Activated CD4-positive, alpha-beta T cell treated with anti-CD3 and anti-CD28 coated beads, Interleukin-10, Interleukin-2, amounts not matched to agents 100 ng/mL and 50 ng/mL, durations not matched to agents 16 hours and 8 hours (primary cell): ENCODE measurements at regions not wholly inside any gene's neighbourhood (a gene's known extent, or its start where the extent isn't known, plus 50 kb on each side); places are given as distances from the start of the nearest gene placed in this dataset.

Experiments used
- DNase-seq: peaks from one replicate; pipeline ENCODE4 v3.0.0-alpha.2; 2020

DNA sequence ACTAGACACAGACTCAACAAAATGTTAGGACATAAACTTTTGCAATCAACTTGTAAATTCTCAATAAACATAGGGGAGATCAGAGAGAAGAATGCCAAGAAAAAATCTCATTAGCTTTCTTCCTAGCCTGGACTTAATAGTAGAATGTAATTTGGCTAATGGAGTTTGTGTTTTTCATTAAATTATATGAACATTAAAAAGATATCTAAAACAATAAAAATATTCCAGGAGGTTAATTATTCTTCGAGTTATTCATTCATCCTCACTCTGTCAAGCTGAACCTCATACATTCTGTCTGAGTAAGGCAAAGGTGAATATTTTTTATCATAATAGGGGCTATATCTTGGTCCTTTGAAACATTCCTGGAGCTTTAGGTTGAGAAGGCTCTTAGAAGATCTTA, 551.9 kb upstream of the TBX3 start:
- DNase-seq: no peak

DNA sequence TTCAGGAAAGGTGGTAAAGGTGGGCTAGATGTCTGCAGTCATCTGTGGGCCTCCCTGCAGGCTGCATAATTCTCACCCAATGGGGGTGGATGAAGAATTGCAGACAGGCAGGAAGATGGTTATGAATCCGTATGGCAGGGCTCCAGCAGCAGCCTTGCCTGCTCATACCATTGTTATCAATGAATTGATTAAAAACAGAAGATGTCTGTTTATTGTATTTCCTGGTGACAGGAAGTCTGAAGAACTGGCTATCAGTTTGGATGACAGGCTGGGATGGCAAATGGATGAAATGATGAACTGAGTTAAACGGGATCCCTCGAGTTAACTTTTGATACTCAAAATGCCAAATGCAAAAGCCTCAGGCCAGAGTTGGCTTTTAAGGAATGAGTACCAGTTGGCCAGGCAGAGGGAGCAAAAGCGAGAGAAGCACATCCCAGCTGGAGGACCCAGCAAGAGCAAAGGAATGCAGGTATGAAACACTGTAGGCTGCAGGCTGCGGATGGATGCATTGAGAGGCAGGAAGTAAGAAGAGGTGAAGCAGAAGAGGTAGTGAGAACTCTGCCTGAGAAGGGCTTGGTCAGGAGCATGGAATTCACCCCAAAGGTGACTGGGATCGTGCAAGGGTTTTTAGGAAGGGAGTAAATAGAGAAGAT, 550.0 kb upstream of the TBX3 start:
- DNase-seq: no peak

DNA sequence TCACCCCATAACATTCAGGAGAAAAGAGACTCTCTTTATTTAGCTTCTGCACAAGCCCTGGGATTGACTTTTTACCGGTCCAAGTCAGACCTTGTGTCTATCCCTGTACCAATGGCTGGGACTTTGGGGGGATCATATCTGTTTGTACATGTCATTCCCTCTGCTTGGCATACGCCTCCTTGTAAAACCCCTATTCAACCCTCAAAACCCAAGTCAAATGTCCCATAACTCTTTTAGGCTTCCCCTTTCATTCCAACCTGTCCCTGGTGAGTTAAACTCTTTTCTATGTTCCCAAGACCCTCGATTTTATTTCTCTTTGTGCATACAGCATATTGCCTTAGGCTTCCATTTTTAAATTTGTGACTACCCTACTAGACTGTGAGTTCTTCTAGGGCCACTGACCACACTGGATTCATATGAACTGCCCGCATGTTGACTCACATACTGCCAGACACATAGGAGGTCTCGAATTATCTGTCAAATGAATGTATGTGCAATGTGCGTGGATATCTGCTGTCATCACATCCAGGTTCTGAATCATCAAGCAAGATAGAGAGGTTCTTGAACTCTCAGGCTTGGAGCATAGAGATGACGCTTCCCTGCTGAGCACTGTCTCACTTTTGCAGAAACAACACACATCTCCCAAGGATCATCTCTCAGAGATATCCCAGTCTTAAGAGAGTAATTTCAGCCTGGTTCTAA, 548.6 kb upstream of the TBX3 start:
- no peak for DNase-seq

DNA sequence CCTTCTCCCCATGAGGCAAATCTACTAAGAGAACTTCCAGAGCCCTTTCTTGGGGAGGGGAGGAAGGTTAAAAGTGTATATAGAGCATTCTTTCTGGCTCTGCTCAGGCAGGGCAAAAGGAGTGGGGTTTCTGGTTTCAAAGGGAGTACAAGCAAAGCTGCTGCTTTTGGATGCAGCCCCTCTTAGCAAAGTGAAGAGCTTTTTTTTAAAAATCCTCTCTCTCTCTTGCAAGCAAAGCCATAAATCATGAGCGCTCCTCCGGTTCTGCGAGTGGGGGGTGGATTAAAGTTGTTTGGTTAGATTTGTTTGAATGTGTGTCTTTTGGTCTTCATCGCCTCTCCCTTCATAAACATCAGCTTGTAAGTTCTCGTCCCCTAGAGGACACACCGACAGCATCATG, 546.6 kb upstream of the TBX3 start:
- no peak for DNase-seq

DNA sequence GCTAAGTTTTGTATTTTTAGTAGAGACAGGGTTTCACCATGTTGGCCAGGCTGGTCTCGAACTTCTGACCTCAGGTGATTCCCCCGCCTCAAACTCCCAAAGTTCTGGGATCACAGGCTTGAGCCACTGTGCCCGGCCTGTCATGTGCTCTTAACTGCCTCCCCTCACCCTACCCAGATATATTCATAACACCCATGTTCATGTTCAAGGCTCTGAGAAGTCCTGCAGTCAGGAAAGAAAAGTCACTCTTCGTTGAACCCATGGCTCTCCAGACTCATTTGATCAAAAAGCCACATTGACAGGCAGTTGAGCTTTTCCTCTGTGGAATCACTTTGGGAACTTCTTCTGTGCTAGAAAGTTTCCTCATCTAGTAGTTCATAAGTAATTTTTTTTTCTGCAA, 545.5 kb upstream of the TBX3 start:
- DNase-seq: no peak

DNA sequence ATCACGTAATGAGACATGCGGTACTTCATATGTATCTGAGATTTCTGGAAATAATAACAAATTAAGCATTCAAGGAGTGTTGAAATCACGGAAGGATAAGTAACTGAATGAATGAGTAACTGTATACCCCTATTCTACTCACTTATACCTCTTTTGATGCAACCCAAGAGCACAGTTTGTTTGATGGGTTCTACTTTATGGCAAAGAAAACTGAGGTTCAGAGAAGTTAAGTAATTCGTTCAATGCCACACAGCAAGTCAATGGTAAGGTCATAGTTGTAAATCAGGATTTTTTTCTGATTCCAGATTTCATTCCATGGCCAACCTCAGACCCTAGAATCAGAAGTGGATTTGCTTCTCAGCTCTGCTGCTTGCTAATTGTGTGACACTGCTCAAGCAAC, 544.5 kb upstream of the TBX3 start:
- no peak for DNase-seq

DNA sequence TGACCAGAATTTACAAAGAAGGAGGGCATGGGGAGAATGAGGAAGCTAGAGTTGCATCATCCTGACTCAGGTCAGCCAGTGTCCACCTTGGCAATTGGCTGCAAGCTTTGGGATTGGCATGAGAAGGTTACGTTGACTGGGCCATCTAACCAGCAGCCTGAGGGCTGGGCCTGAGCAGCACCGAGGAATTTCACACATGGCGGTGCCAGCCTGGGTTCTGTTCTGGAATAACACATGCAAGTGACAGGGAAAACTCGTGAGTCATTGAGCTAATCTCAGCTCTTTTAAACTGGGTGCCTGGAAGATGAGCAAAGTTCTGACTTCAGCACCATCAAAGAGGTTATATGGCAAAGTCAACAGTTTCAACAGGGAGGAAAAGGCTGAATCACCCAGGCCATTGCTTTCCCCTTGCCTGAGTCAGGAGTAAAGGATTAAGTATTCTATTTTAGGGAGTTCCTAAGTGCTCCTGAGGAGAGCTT, 543.2 kb upstream of the TBX3 start:
- DNase-seq: no peak

DNA sequence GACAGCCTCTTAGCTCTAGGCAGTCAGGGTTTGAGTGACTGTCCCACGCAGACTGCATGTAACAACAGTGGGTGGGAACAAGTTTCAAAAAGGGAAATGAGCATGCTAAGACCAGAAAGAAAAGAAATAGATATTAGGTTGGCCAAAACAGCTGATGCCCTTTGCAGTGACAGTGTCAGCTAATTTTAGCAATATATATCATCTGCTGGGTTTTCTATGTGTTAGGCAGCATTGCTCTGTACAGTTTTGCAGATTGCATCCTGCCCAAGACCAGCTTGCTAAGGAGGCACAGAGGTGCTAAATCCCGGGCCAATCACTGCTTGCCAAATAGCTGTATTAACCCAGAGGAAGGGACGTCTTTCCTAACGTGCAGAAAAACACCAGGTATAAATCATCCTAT, 541.9 kb upstream of the TBX3 start:
- DNase-seq: no peak

DNA sequence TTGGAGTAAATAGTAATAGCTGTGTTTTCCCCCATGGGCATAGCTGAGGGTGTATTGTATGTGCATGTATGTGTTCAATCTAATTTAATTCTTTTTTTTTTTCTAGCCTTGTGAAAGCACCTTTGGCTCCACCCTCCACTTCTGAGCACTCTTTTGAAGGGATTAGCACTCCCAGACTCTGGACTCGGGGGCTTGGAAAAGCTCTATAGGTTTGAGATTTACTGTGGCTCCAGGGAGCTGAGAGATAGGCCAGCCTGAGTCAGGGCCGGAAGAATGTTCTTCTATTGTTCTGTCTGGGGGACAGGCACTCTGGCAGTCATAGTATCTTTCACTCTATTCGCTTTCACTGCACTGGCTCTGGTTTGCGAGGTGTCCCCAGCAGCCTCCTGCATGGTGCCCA, 540.0 kb upstream of the TBX3 start:
- DNase-seq: no peak

DNA sequence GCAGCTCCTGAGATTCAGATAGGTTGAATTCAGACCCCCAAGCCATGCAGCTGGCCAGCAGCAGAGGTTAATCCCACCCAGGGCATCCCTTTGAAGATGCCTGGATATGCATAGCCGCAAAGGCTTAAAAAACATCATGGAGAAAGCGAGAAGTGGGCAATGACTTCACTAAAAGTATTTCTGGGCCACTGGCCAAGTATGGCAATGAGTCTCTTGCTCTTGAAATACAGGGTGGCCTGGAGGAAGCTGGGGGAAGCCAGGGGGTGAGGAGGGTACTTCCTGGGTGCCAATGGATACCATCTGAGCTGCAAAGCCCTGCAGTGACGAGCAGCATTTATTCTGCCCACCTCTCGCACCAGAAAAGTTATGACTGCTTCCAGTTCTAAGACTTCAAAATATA, 539.3 kb upstream of the TBX3 start:
- DNase-seq: no peak

DNA sequence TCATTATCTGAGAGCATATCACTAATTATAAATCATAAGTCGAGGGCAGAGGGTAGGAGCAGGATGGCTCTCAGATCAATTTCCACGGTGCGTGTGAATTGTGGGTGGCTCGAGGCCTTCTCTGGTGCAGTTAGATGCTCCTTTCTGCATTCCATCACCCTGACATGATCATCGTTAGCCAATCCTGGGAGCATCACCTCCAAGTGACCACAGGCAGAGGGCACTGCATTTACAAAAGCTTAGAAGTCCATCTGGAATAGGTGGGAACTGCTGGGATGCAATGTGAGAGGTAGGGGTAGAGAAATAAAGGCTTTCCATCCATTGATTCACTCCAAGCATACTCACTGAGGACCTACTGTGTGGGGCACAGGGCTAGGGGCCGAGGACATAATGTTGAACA, 538.2 kb upstream of the TBX3 start:
- no peak for DNase-seq

DNA sequence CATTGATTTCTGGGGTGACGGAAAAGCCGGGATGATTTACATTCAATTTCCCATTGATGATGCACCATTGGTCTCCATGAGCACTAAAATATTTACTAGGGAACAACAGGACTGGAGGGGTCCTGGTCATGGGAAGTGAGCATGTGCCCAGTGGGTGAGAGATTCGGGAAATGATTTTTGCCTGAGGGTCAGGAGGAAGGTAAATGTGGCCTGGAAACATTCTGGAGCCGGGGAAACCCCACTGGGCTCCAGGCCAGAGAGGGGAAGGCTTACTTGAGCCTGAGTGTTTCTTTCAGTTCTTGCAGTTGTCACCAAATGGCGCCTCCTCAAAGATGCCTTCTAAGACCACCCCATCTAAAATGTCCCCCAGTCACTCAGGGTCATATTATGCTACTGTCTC, 532.3 kb upstream of the TBX3 start:
- no peak for DNase-seq

DNA sequence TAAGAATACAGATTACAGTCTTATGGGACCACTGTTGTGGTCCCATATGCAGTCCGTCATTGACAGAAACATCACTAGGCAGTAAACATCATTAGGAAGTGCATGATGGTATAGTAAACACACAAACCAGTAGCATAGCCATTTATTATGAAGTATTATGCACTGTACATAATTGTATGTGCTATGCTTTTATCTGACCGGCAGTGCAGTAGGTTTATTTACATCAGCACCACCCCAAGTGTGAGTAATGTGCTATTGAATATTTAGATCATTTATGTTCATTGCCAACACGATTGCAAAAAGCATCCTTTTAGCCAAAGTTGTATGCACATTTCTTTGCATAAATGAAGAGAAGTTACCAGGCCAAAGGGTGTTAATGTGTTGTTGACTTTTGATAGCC, 531.6 kb upstream of the TBX3 start:
- DNase-seq: no peak

DNA sequence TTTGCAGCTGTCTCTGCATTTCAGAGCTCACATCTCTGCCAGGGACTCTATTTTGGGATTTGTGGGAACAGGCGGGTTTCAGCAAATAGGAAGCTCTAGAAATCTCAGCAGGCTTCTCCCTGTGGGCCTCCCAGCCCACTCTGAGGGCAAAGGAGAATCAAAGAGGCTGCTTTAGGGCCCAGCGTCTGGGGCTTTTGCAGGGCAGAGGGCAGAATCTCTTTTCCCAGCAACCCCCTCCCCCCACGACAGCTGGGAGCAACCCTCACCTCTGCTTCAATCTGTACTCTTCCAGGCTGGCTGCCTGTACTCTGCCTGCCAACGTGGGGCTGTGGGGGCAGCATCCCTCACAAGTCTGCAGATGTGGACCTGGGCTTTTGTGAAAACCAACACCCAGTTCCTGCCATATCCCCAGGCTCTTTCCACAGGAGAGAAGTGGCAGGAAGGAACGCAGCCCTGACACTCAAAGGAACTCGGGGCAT, 529.6 kb upstream of the TBX3 start:
- no peak for DNase-seq

DNA sequence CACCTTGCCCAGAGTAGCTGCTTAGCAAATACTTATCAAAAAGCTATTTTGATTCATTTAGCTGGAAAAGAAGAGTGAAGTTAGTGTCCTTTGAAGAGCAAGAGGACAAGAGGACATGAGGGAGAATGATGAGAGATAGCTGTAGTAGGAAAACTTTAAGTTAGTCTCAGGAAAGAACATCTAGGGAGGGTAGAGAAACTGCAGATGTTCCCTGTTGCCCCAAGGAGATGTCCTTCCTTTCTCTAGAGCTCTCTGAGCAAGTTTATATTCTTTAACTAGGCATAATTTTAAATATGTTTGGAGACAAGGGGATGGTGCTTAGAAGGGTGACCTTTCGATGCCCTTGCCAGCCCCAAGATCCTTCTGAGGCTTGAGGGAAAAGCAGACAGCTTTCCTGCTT, 529.1 kb upstream of the TBX3 start:
- DNase-seq: no peak

DNA sequence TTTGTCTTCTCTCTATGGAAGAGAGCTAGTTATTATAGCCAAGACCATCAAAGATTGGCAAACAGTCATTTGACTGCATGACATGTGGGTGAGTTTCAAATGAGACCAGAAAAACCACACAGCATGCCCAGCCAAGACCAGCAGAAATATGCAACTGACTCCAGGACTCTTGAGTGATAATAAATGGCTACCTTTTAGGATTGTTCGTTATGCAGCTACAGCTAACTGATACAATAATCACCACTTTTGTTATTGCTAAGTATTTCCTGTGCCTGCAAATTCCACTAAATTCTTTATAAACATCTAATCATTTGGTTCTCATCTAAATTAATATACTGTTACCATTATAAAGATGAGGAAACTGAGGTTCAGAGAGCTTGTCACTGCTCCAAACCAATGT, 528.4 kb upstream of the TBX3 start:
- no peak for DNase-seq

DNA sequence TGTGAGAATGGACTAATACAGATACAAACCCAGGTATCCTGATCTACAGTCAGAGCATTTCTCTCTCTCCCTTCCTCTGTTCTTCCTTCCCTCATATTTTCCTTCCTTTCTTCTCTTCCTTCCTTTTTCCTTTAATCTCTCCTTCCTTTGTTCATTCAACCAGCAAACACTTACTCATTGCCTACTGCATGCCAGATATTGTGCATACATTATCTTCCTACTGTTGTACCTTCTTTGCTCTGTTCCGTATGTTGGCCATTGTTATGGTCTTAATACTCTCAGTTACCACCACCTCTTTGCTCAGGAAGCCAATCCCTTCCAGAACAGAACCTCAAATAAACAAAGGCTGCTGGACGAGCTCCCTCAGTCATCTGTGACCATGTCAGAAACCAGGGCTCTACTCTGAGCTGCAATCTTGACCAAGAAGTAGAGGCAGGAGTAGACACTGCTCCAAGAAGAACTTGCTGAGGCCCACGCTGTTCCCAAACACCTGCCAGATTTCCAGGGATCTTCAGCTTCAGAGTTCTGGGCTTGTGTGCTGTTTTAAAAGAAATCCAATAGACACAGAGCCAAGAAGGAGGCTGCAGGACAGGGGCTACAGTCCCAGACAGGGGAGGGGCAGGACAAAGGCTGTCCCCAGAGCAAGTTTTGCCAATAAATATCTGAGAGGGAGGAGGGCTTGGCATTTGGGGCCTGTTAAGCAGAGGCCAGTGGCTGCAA, 526.7 kb upstream of the TBX3 start:
- no peak for DNase-seq

DNA sequence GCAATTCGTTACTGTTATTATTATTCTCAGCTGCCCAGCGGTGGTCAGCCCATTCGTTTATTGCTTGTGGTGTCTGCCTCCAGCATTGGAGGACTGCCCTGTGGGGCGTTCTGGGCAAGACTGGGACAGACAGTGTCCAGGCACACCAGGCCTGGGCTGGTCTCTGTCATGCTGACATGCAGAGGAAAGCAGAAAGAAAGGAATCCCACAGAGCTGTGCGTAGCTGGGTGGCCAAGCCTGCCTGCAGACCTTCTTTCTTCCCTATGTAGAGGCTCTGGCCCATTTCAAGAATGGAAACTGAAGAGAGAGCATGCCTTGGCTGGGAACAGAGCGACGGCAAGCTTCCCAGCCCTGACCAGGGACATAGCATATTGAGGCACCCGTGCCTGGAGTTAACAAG, 525.3 kb upstream of the TBX3 start:
- DNase-seq: no peak

DNA sequence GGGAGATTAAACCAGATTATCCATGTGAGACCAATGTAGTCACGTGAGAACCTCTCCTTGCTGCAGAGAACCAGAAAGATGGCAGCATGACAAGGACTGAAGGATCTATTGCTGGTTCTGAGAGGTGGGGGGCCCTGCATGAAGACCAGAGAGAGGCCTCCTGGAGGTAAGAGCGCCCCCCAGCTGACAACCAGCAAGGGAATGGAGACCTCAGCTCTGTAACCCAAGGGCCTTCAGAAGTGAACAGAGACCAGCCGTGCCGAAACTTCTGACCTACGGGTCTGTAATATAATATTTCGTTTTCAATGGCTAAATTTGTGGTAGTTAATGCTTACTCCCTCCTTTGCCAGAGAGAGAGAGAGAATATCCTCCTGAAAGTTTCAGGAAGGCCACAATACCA, 524.1 kb upstream of the TBX3 start:
- DNase-seq: no peak

DNA sequence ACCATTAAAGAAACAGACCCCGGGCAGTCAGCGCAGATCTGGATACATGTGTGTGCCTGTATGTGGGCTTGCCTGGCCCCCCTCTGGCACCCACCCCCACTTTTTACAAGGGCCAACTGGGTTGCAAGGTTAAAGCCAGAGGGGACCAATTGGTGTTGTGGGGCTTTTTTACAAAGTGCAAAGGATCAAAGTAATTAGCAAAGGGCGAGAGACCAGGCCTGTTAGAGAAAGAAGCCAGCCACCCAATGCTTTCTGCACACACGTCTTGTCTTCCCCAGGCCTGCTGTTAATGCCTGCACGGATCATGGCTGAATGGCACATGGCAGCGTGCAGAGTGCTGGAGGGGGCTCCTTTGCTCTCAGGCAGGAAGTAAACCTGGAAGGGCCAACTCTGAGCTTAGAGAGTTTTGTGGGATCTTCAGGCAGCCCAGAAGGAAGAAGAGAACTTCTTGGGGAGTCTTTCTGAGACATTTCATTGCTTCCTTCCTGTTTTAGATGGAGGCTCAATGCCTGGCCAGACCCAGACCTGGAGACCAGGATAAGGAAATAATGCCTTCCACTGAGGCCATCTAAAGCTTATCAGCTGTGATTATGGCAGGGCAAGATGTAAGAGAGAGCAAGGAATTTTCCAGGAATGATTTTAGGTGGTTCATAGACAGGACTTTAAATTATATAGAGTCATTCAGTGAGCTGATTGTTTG, 523.4 kb upstream of the TBX3 start:
- DNase-seq: no peak

DNA sequence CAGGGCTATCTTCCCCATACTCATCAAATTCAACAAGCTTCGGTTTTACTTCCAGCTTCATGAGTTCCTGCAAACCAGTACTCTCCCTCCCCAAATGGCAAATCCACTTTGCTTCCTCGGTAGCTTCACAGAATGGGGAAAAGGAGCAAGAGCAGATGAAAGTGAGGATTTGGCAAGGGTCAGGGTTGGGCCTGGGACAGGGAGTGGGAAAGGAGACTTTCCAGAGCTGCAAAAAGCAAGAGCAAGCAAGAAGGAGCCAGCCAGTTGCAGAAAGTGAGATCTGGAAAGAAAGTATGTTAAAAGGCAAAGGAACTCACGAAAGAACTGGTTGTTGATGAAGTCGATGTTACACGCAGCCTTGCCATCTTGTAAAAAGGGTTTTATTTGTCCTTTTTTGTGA, 522.8 kb upstream of the TBX3 start:
- DNase-seq: no peak

DNA sequence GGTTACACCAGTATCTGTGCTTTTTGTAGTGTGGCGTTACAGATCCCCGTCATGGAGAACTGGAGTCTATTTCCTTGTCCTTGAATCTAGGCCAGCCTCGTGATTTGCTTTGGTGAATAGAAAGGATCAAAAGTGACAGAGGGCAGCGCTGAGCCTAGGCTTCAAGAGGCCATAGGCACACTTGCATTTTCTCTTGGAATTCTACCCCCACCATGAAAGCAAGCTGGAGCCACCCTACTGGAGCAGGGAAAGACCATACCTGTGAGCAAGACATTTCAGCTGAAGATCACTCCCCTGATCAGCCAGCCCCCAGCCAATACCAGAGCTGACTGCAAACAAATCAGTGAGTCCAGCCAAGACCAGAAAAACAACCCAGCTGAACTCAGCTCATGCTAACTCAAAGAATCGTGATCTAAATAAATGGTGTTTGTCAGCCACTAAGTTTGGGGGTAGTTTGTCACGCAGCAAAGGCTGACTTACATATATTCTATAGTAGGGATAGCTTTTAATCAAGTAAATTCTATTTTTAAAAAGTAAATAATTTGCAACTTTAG, 521.9 kb upstream of the TBX3 start:
- DNase-seq: no peak
